H9 (cell line): ENCODE measurements at regions not wholly inside any gene's neighbourhood (a gene's known extent, or its start where the extent isn't known, plus 50 kb on each side); places are given as distances from the start of the nearest gene placed in this dataset.
A peak's percentile ranks its signal among the peaks of the same experiment; 100 is the strongest.

Experiments
- DNase-seq: peaks from one replicate; pipeline ENCODE4 v3.0.0-alpha.2; 2017
- H2AFZ ChIP-seq: one replicate; pipeline ENCODE4 v1.6.1; 2013; ENCODE audit warnings: mild to moderate bottlenecking, low read length, control low read depth, moderate library complexity
- H2AK5ac ChIP-seq: 2 replicates; pipeline ENCODE4 v1.6.1; 2013; ENCODE audit warnings: low read length, control low read depth, mixed read lengths; ENCODE audit not compliant: insufficient read length
- H2BK120ac ChIP-seq: one replicate; pipeline ENCODE4 v1.6.1; 2013; ENCODE audit warnings: low read depth, mild to moderate bottlenecking, low read length, control low read depth, inconsistent platforms; ENCODE audit not compliant: poor library complexity, severe bottlenecking
- H2BK12ac ChIP-seq: 2 replicates; pipeline ENCODE4 v1.6.1; 2013; ENCODE audit warnings: low read length, control low read depth, mixed read lengths, low read depth; ENCODE audit not compliant: insufficient read length
- H2BK15ac ChIP-seq: 2 replicates; pipeline ENCODE4 v1.6.1; 2013; ENCODE audit warnings: low read depth, low read length, control low read depth
- H2BK20ac ChIP-seq: one replicate; pipeline ENCODE4 v1.6.1; 2013; ENCODE audit warnings: low read depth, mild to moderate bottlenecking, low read length, control low read depth, inconsistent platforms; ENCODE audit not compliant: poor library complexity, severe bottlenecking
- H2BK5ac ChIP-seq: 2 replicates; pipeline ENCODE4 v1.6.1; 2013; ENCODE audit warnings: low read length, control low read depth, mixed read lengths; ENCODE audit not compliant: insufficient read length
- H3K14ac ChIP-seq: 2 replicates; pipeline ENCODE4 v1.6.1; 2013; ENCODE audit warnings: low read length, control low read depth; ENCODE audit not compliant: insufficient read depth
- H3K18ac ChIP-seq: 2 replicates; pipeline ENCODE4 v1.6.1; 2013; ENCODE audit warnings: low read depth, mild to moderate bottlenecking, mixed read lengths, low read length, control low read depth; ENCODE audit not compliant: insufficient read length
- H3K23ac ChIP-seq: 2 replicates; pipeline ENCODE4 v1.6.1; 2013; ENCODE audit warnings: low read length, control low read depth, mixed read lengths, low read depth; ENCODE audit not compliant: insufficient read length
- H3K23me2 ChIP-seq: 2 replicates; pipeline ENCODE4 v1.6.1; 2013; ENCODE audit warnings: low read depth, mild to moderate bottlenecking, mixed read lengths, low read length, control low read depth; ENCODE audit not compliant: insufficient read length, poor library complexity, severe bottlenecking
- H3K27ac ChIP-seq: 2 replicates; pipeline ENCODE4 v1.5.1; 2013; ENCODE audit warnings: low read length, control low read depth, mixed read lengths, low read depth; ENCODE audit not compliant: insufficient read length
- H3K27me3 ChIP-seq: 2 replicates; pipeline ENCODE4 v1.6.1; 2013; ENCODE audit warnings: low read length, control low read depth, inconsistent platforms; ENCODE audit not compliant: insufficient read depth
- H3K4ac ChIP-seq: 2 replicates; pipeline ENCODE4 v1.6.1; 2013; ENCODE audit warnings: low read depth, mild to moderate bottlenecking, control low read depth, inconsistent platforms, low read length, moderate library complexity
- H3K4me1 ChIP-seq: 2 replicates; pipeline ENCODE4 v1.6.1; 2013; ENCODE audit warnings: low read length, control low read depth, inconsistent platforms; ENCODE audit not compliant: insufficient read depth
- H3K4me2 ChIP-seq: 2 replicates; pipeline ENCODE4 v1.6.1; 2013; ENCODE audit warnings: low read length, control low read depth, mixed read lengths; ENCODE audit not compliant: insufficient read length, insufficient read depth
- H3K56ac ChIP-seq: 2 replicates; pipeline ENCODE4 v1.6.1; 2013; ENCODE audit warnings: low read depth, mild to moderate bottlenecking, mixed read lengths, low read length, control low read depth; ENCODE audit not compliant: insufficient read length
- H3K79me1 ChIP-seq: 2 replicates; pipeline ENCODE4 v1.6.1; 2013; ENCODE audit warnings: low read depth, mild to moderate bottlenecking, moderate library complexity, low read length, control low read depth, inconsistent platforms; ENCODE audit not compliant: insufficient read depth, poor library complexity, severe bottlenecking
- H3K79me2 ChIP-seq: 2 replicates; pipeline ENCODE4 v1.6.1; 2013; ENCODE audit warnings: low read length, control low read depth, inconsistent platforms; ENCODE audit not compliant: insufficient read depth
- H3K9ac ChIP-seq: 2 replicates; pipeline ENCODE4 v1.6.1; 2013; ENCODE audit warnings: low read length, control low read depth, mixed read lengths; ENCODE audit not compliant: insufficient read length; ENCODE audit errors: extremely low read depth
- H3K9me3 ChIP-seq: one replicate; pipeline ENCODE4 v1.6.1; 2013; ENCODE audit warnings: low read depth, low read length, inconsistent platforms; ENCODE audit not compliant: control insufficient read depth
- H3T11ph ChIP-seq: one replicate; pipeline ENCODE4 v1.6.1; 2013; ENCODE audit warnings: mild to moderate bottlenecking, low read length, control low read depth, inconsistent platforms
- H4K20me1 ChIP-seq: one replicate; pipeline ENCODE4 v1.6.1; 2013; ENCODE audit not compliant: control insufficient read depth, insufficient read length, insufficient read depth
- H4K5ac ChIP-seq: 2 replicates; pipeline ENCODE4 v1.6.1; 2013; ENCODE audit warnings: low read depth, mild to moderate bottlenecking, mixed read lengths, low read length, control low read depth; ENCODE audit not compliant: insufficient read length
- H4K8ac ChIP-seq: replicated peaks from 2 replicates; pipeline ENCODE4 v1.6.1; 2013; ENCODE audit warnings: low read length, control low read depth, mixed read lengths, low read depth; ENCODE audit not compliant: insufficient read length
- H4K91ac ChIP-seq: 2 replicates; pipeline ENCODE4 v1.6.1; 2013; ENCODE audit warnings: low read depth, mild to moderate bottlenecking, moderate library complexity, mixed read lengths, low read length, control low read depth; ENCODE audit not compliant: insufficient read length
- H3K27ac Mint-ChIP-seq, 3 experiments: 2 replicates in 2 of 3; 3 replicates in 1 of 3; pipeline ENCODE4 v1.8.0; 2020 to 2021; ENCODE audit warnings: mixed read lengths in 3 of 3, mild to moderate bottlenecking in 1 of 3, moderate library complexity in 1 of 3
- H3K27me3 Mint-ChIP-seq: 2 replicates; pipeline ENCODE4 v1.8.0; 2021; ENCODE audit warnings: low read depth, mild to moderate bottlenecking, moderate library complexity, mixed read lengths
- H3K36me3 Mint-ChIP-seq, 3 experiments: 2 replicates in 2 of 3; 3 replicates in 1 of 3; pipeline ENCODE4 v1.8.0; 2020 to 2021; ENCODE audit warnings: low read depth in 3 of 3, mixed read lengths in 3 of 3; ENCODE audit not compliant: insufficient read depth in 1 of 3
- H3K4me1 Mint-ChIP-seq, 2 experiments: 2 replicates each; pipeline ENCODE4 v1.8.0; 2020; ENCODE audit warnings: mixed read lengths in 2 of 2
- H3K4me3 Mint-ChIP-seq, 2 experiments: 2 replicates in 1 of 2; 3 replicates in 1 of 2; pipeline ENCODE4 v1.8.0; 2020 to 2021; ENCODE audit warnings: mild to moderate bottlenecking in 2 of 2, mixed read lengths in 2 of 2, moderate library complexity in 1 of 2
- H3K9me3 Mint-ChIP-seq, 2 experiments: 2 replicates in 1 of 2; 3 replicates in 1 of 2; pipeline ENCODE4 v1.8.0; 2020; ENCODE audit warnings: mild to moderate bottlenecking in 2 of 2, mixed read lengths in 2 of 2, moderate library complexity in 1 of 2
- CTCF ChIP-seq: fragments of 200-600 bp; sonication (generic); conservative IDR thresholded peaks from 3 replicates; pipeline ENCODE4 v1.8.0; 2021; ENCODE audit warnings: antibody characterized with exemption, mild to moderate bottlenecking
- WGBS: extraction: QIAGEN DNeasy Blood & Tissue Kit; methylation state at CpG from one replicate; pipeline ENCODE4 v1.1.7; 2013; ENCODE audit warnings: missing lambda C conversion rate, low lambda C conversion rate, mixed read lengths; ENCODE audit not compliant: insufficient read length; ENCODE audit errors: extremely low coverage; 5-methylcytosine and 5-hydroxymethylcytosine counted together

GRCh38 chr7:110373859-110374258, 717.1 kb upstream of the LRRN3 start:
- H3K4me1 Mint-ChIP-seq: peaks cover 11% of the 10 kb centered on the region in 2 experiments
- peaks cover 0 to 7% (median 0%) of the 10 kb centered on the region in 3 experiments; a peak in 1 of 7 replicates for H3K36me3 Mint-ChIP-seq
- no peaks in the 10 kb centered on the region for H3K9me3 ChIP-seq
- no peak overlapping the region for H2AFZ ChIP-seq
- H3K18ac ChIP-seq: no peak overlapping the region
- no peak overlapping the region for H4K5ac ChIP-seq
- no peak overlapping the region for H2BK120ac ChIP-seq
- H3K9me3 Mint-ChIP-seq: no peaks in the 10 kb centered on the region; a peak in 1 of 5 replicates
- no peak overlapping the region for H3K23ac ChIP-seq
- H3K4me2 ChIP-seq: no peak overlapping the region
- H3K27ac ChIP-seq: no peak overlapping the region
- no peak overlapping the region for H3K9ac ChIP-seq
- H3K56ac ChIP-seq: no peak overlapping the region
- H3K27me3 ChIP-seq: no peaks in the 10 kb centered on the region
- no peak overlapping the region for H3K4ac ChIP-seq
- no peaks in the 10 kb centered on the region for H3K27me3 Mint-ChIP-seq
- no peak overlapping the region for H2BK5ac ChIP-seq
- no peaks in the 10 kb centered on the region for H4K20me1 ChIP-seq
- no peak overlapping the region for H3K14ac ChIP-seq
- no peak overlapping the region for H2BK15ac ChIP-seq
- peaks cover 7% of the 10 kb centered on the region; the same call in 1 of the 2 replicates for H3K4me1 ChIP-seq
- no peaks in the 10 kb centered on the region for H3K79me2 ChIP-seq
- no peak overlapping the region for H3K4me3 Mint-ChIP-seq
- no peak for TF ChIP-seq CTCF
- no peak overlapping the region for H2BK12ac ChIP-seq
- no peak overlapping the region for H2BK20ac ChIP-seq
- DNase-seq: no peak
- WGBS: no CpG with 5 or more reads among the region's 2 CpGs
- H3T11ph ChIP-seq: no peak overlapping the region
- no peak overlapping the region for H2AK5ac ChIP-seq
- H3K79me1 ChIP-seq: no peaks in the 10 kb centered on the region
- H3K27ac Mint-ChIP-seq: peak overlapping the region in 2 of 3 experiments; percentile 63 to 71; a peak in 1 of 7 replicates
- H4K91ac ChIP-seq: no peak overlapping the region
- no peak overlapping the region for H4K8ac ChIP-seq
- no peaks in the 10 kb centered on the region for H3K23me2 ChIP-seq
